K562 (cell line): ENCODE measurements at regions not wholly inside any gene's neighbourhood (a gene's known extent, or its start where the extent isn't known, plus 50 kb on each side); places are given as distances from the start of the nearest gene placed in this dataset.

Source experiments
- ADNP ChIP-seq: fragments of 200-800 bp; sonication (Bioruptor generic); IDR thresholded peaks from 2 replicates; pipeline ENCODE4 v1.6.1; 2016; ENCODE audit warnings: missing genetic modification characterization, missing compliant biosample characterization
- USF1 ChIP-seq: sonication (generic); formaldehyde crosslinking; IDR thresholded peaks from 2 replicates; pipeline ENCODE4 v1.9.0; 2022; ENCODE audit warnings: mild to moderate bottlenecking, missing genetic modification reagents

- TF ChIP-seq ADNP (tag) (no peak), USF1 (CRISPR knock-in tag) (no peak)
Observed at GRCh38 chr16:65743558-65743957, 621.7 kb upstream of the CDH11 start.
